GM21515 (cell line): ENCODE measurements at regions not wholly inside any gene's neighbourhood (a gene's known extent, or its start where the extent isn't known, plus 50 kb on each side); places are given as distances from the start of the nearest gene placed in this dataset.

Experiments
- ATAC-seq: cut with Tn5 transposase; IDR thresholded peaks from one replicate; pipeline ENCODE4 v1.9.1; 2021; ENCODE audit not compliant: unreplicated experiment

DNA sequence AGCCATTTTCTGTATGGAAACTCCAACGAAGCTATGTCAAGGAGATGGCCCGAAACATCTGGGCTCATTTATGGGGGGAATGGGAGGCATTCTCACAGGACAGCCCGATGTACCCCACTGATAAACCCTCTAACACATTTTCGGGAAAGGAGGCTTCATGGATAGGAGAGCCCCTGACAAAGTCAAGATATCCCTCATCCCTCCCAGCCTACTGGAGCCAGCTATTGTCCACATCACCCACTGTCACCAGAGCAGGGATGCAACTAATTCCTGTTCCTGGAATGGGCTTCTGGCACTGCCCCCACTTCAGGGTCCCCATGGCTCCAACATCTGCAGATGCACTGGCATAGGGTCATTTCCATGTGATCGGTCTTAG is 98.2 kb upstream of the BMPER start:
- no peak for ATAC-seq

GRCh38 chr7:33807779-33808482 is 97.4 kb upstream of the BMPER start:
- ATAC-seq, result no peak

DNA sequence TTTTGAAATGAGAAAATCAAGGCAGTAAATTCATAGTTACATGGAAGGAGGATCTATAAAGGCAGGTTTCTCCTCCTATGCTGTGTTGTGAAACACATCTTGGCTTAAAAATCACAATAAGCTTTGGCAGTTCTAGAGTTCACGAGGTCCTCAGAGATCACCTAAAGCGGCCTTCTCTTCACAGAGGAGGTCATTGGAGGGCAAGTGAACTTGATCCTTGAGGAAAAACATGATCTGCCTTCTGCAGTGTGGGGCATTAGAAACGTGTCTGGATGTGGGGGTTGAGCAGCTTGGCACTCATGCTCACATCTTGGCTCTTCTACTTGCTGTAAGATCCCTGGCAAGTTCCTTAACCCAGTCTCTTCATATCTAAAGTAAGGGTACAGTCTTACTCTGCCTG is 96.1 kb upstream of the BMPER start:
- ATAC-seq, result no peak

GRCh38 chr7:33810356-33810755 is 95.0 kb upstream of the BMPER start:
- no peak for ATAC-seq

- no peak for ATAC-seq
Observed at GRCh38 chr7:33813331-33813730, 92.0 kb upstream of the BMPER start.

DNA sequence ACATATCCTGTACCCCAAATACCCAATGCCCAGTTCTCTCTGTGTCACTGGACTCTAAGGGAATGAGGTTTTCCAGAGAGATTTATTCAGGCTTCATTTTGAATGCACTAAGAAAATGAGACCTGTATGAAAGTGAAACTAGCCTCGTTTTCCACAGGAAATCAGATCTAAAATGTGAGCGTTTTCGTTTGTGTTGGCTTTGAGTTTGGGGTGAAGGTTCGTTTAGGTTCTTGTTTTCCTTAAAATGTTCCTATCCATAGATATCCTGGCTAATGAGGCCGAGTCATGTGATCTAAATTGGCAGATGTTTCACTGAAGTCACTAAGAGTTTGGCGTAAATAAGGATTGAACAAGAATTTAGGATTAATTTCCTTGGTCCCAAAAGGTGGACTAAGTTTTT is 90.9 kb upstream of the BMPER start:
- no peak for ATAC-seq

DNA sequence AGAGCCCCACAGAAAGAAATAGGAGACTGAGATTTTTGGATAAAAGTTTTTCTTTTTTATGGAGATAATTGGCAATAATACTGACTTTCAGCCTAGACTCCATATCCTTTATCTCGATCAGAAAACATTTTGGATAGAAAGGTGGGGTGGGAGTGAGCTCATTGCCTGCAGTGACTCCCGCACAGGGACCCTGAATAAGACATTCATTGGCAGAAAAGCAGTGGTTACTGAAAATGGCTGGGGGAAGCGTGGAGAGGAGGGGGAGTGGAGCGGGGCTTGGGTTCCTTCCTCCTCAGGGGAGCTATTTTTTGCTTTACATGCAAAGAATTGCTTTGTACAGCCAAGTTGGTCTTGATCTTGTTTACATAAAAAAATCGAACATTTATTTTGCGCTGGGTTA is 90.4 kb upstream of the BMPER start:
- no peak for ATAC-seq

GRCh38 chr7:33815336-33815735 is 90.0 kb upstream of the BMPER start:
- no peak for ATAC-seq

DNA sequence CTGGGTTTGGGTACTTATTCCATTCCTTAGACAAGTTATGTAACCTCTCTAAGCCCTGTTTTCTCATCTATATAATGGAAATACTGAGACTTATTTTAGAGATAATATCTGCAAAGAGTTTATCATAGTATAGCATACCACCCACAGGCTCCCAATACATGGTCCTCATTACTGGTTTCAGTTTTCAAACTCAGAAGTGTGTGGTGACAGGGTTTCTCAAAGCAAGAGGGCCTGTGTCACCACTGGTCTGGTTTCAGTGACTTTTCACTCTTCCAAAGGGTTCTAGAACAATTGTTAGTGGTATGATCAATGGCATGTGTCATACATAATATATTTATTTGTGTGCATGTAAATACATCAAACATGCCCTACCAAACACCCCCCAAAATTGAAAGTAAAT is 89.2 kb upstream of the BMPER start:
- no peak for ATAC-seq

GRCh38 chr7:33819658-33820057 is 85.7 kb upstream of the BMPER start:
- no peak for ATAC-seq

- ATAC-seq, result no peak
Observed at GRCh38 chr7:33820206-33820605, 85.1 kb upstream of the BMPER start.

- ATAC-seq, result no peak
Observed at GRCh38 chr7:33821970-33822369, 83.4 kb upstream of the BMPER start.

GRCh38 chr7:33823913-33824312 is 81.4 kb upstream of the BMPER start:
- ATAC-seq, result no peak

- no peak for ATAC-seq
Observed at GRCh38 chr7:33824911-33825459, 80.4 kb upstream of the BMPER start.

- no peak for ATAC-seq
Observed at GRCh38 chr7:33825644-33826043, 79.7 kb upstream of the BMPER start.

DNA sequence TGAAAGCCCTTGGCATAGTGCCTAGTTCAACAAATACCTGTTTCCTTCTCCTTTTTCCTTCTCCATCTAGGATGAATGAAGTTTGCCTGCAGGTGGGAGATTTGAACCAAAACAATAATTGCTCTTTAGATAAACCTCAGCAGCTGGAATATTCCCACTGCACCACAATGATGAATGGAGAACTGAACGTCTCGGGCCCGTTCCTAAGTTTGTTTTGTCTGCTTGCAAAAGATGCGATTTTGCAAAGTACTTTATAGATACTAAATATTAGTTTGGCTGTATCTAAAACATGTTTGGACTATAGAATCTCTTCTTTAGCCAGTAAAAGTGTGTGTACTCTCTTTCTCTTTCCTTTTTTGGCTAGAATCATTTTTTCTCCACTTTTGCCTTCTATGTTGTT is 75.8 kb upstream of the BMPER start:
- ATAC-seq, result no peak

- ATAC-seq, result no peak
Observed at GRCh38 chr7:33831389-33832141, 73.8 kb upstream of the BMPER start.

DNA sequence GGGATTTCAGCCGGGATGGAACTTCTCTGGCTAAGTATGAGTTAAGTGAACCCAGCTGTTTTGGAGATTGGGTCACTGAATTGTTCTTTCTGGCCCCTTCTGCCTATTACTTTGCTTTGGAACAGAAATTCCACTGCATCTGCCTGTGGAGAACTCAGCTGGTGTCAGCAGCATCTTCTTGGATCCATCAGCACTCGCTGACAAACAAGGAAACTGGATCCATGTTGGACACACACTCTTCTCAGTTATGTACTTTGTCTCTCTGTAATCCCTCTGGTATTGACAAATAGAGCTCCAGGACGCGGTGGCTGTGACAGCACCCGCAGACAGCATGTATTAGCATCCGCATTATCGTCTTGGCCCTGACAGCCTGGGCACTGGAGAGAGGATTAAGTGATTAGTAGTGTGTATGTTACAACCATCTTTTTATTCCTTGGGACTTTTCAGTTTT is 73.0 kb upstream of the BMPER start:
- ATAC-seq, result no peak

DNA sequence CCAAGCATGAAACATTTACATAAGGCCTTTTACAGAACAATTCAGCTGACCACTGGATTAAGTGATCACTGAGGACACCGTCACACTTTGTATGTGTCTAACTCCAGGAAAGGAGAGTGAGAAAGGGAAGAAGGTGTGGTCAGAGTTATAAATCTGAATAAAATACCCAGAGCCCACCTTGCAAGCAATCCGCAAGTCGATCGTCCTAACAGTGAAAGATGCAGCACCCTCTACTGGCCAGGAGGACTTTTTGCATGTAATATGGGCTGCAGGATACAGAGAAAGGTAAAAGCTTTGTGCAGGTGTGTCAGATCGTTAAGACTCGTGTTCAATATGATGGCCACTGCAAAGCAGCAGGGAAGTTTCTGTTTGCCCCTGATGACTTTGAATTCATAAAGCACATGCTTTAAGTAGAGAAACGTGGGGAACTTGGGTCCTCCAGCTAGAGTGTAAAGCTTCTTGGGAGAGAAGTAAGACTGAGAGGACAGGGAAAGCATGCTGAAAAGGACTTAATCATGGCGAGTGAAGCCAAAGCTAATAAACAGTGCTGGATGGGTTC is 68.5 kb upstream of the BMPER start:
- ATAC-seq, result no peak

GRCh38 chr7:33837356-33837851 is 67.9 kb upstream of the BMPER start:
- no peak for ATAC-seq

GRCh38 chr7:33841031-33841430 is 64.3 kb upstream of the BMPER start:
- ATAC-seq, result no peak

DNA sequence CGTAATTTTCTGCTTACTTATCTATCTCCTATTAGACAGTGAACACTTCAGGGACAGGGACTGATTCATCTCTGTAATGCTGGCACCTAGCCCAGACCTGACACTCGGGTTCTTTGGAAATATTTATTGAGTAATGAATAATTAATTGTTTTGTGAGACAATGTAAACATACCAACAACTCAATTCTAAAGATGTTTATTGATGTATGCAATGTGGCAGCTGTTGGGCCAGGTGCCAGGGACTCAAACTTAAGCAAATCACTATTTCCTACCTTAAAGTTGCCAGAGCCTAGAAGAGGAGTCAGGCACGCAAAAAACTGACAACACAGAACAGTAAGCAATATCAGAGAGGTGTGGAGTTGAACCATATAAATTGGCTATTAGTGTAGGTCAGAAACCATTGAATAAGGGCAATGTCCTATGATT is 63.6 kb upstream of the BMPER start:
- no peak for ATAC-seq
